Heart left ventricle (tissue), 16 donors: ENCODE measurements at regions not wholly inside any gene's neighbourhood (a gene's known extent, or its start where the extent isn't known, plus 50 kb on each side); places are given as distances from the start of the nearest gene placed in this dataset.

Source experiments
- ATAC-seq, 4 donors: fragments of 200-7000 bp; cut with Tn5 transposase; one replicate each; pipeline ENCODE4 v1.9.1; 2020 to 2022; ENCODE audit warnings: moderate library complexity in 4 of 4, mild to moderate bottlenecking in 3 of 4, moderate number of reproducible peaks in 1 of 4
- DNase-seq, 5 donors: peaks; one replicate each; pipeline ENCODE4 v3.0.0-alpha.2; 2020
- H3K27ac ChIP-seq, 12 donors: fragments of 200-600 bp; sonication (generic) in 4 of 12; one replicate each; pipeline versions ENCODE4 v1.5.0 to v1.8.0; 2016 to 2022; ENCODE audit warnings: mild to moderate bottlenecking in 2 of 12
- H3K27me3 ChIP-seq, 9 donors: fragments of 200-600 bp; sonication (generic) in 2 of 9; one replicate each; pipeline versions ENCODE4 v1.5.1 to v1.8.0; 2016 to 2022; ENCODE audit warnings: mild to moderate bottlenecking in 3 of 9
- H3K36me3 ChIP-seq, 9 donors: fragments of 200-600 bp; sonication (generic) in 2 of 9; one replicate each; pipeline versions ENCODE4 v1.5.0 to v1.8.0; 2018 to 2022; ENCODE audit warnings: mild to moderate bottlenecking in 2 of 9
- H3K4me1 ChIP-seq, 12 donors: fragments of 200-600 bp; sonication (generic) in 4 of 12; one replicate each; pipeline versions ENCODE4 v1.5.0 to v1.8.0; 2016 to 2022; ENCODE audit warnings: mild to moderate bottlenecking in 3 of 12
- H3K4me3 ChIP-seq, 12 donors: fragments of 200-600 bp; sonication (generic) in 4 of 12; one replicate each; pipeline versions ENCODE4 v1.5.0 to v1.8.0; 2017 to 2022; ENCODE audit warnings: mild to moderate bottlenecking in 9 of 12, moderate library complexity in 4 of 12
- H3K9me3 ChIP-seq, 12 donors: fragments of 200-600 bp; sonication (generic) in 4 of 12; one replicate each; pipeline versions ENCODE4 v1.5.0 to v1.8.0; 2016 to 2022; ENCODE audit warnings: mild to moderate bottlenecking in 1 of 12
- CTCF ChIP-seq, 12 donors: fragments of 200-600 bp; sonication (generic) in 4 of 12; IDR thresholded peaks; one replicate each; pipeline versions ENCODE4 v1.5.0 to v1.8.0; 2018 to 2022; ENCODE audit warnings: antibody characterized with exemption in 12 of 12, mild to moderate bottlenecking in 5 of 12
- POLR2A ChIP-seq, 2 donors: fragments of 450-650 bp; IDR thresholded peaks; one replicate each; pipeline ENCODE4 v1.6.1; 2017; ENCODE audit warnings: antibody characterized with exemption in 2 of 2, mild to moderate bottlenecking in 2 of 2, moderate library complexity in 2 of 2
- WGBS, 4 donors: extraction: QIAGEN DNeasy Blood & Tissue Kit in 2 of 4; methylation state at CpG; one replicate each; pipeline versions ENCODE4 v1.1.5 to v1.1.7; 2013 to 2018; 5-methylcytosine and 5-hydroxymethylcytosine counted together
- intact Hi-C, 10 donors: fragments of 100-400 bp; cut with DNase I; formaldehyde crosslinking; loops; one replicate each; pipeline versions ENCODE4 v1.11.1 to v1.14.2; 2022
- donor health status: ischemic (EF 13 %, LVEDD 7.1; RV severe dilation, severe dysfunction).
- donor health status: healthy with polysubstance abuse.
- donor health status: DM: no; HTN: yes; CAD: no.
- donor health status: DM: no; HTN: no; CAD: no.
- donor health status: ischemic (EF 25% LVEDD 6.9; RV normal size, moderate dysfunction).
- donor health status: ischemic (EF 25% LVEDD 5.7; RV mildly dilated, moderate dysfunction).
- donor health status: healthy.
- donor health status: DM: yes; HTN: yes; CAD: no.
- donor health status: ischemic (EF 35%, LVEDD 5.7; RV mildly dilated, moderate dysfunction).
- donor health status: nonischemic (EF 11% LVEDD 7.7; RV severe dilation, severe dysfunction).
- donor health status: DM: yes; HTN: yes; CAD: no.
- donor health status: PGD.
- donor health status: ischemic (EF 29% LVEDD 5.4; RV normal size, mild dysfunction).
- donor health status: nonischemic (EF 23%, LVEDD 6.1; RV moderate dilation, normal function).

- ATAC-seq (no peak), DNase-seq (no peak)
- 39 to 53% (median 44%) methylated on average over 5 of the region's 5 CpGs for WGBS, 4 donors
- intact Hi-C loops: no loop called here
- no peak for TF ChIP-seq CTCF (IDR thresholded peaks at IDR 0.05)
- no peak for TF ChIP-seq POLR2A (IDR thresholded peaks at IDR 0.05)
- no peaks in the 10 kb centered on the region for H3K9me3 ChIP-seq
- H3K4me1 ChIP-seq: no peaks in the 10 kb centered on the region
- no peaks in the 10 kb centered on the region for H3K27me3 ChIP-seq
- H3K4me3 ChIP-seq: no peak overlapping the region
- H3K36me3 ChIP-seq: no peaks in the 10 kb centered on the region
- H3K27ac ChIP-seq: no peak overlapping the region
These were observed 394.5 kb upstream of the SOX9 start for GRCh38 chr17:71726341-71726740.

DNA sequence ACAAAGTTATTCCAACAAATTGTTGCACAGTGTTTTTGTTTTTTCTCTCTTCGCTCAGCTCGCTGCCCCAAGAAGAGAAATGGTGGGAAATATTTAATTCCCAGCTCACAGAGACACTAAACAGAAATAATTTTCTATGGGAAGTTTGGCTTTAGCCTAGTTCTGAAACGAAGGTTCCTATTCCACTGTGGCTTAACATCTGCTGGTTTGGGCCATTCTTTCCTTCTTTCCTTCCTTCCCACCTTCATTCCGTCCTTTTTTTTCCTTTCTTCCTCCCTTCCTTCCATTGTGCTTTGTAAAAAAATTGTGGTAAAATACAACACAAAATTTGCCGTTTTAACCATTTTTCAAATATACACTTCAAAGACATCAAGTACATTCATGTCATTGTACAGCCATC is 393.5 kb upstream of the SOX9 start:
- no peaks in the 10 kb centered on the region for H3K36me3 ChIP-seq
- H3K27me3 ChIP-seq: no peaks in the 10 kb centered on the region
- no peaks in the 10 kb centered on the region for H3K9me3 ChIP-seq
- intact Hi-C loops: no loop called here
- H3K27ac ChIP-seq: no peak overlapping the region
- DNase-seq (no peak), ATAC-seq (no peak)
- H3K4me1 ChIP-seq: no peaks in the 10 kb centered on the region
- TF ChIP-seq POLR2A (IDR thresholded peaks at IDR 0.05) (no peak), CTCF (IDR thresholded peaks at IDR 0.05) (no peak)
- WGBS, 4 donors: 70 to 86% (median 80%) methylated on average over 5 of the region's 5 CpGs
- no peak overlapping the region for H3K4me3 ChIP-seq

GRCh38 chr17:71727723-71728122 is 393.1 kb upstream of the SOX9 start:
- DNase-seq: no peak
- Histone ChIP-seq H3K27ac (no peak overlapping the region), H3K9me3 (no peaks in the 10 kb centered on the region), H3K36me3 (no peaks in the 10 kb centered on the region), H3K4me1 (no peaks in the 10 kb centered on the region), H3K4me3 (no peak overlapping the region), H3K27me3 (no peaks in the 10 kb centered on the region)
- ATAC-seq: no peak
- 92 to 99% (median 95%) methylated on average over 3 of the region's 3 CpGs for WGBS, 4 donors
- intact Hi-C loops: no loop called here
- no peak for TF ChIP-seq CTCF (IDR thresholded peaks at IDR 0.05)

- intact Hi-C loops: loop anchor here in 1 of 10 donors (10.0 kb wide), 1 partner anchor 56 kb away; no protein-coding TSS in a partner anchor
- Histone ChIP-seq H3K9me3 (no peaks in the 10 kb centered on the region), H3K4me1 (no peaks in the 10 kb centered on the region), H3K36me3 (no peaks in the 10 kb centered on the region), H3K27ac (no peak overlapping the region), H3K27me3 (no peaks in the 10 kb centered on the region), H3K4me3 (no peak overlapping the region)
- DNase-seq (no peak), ATAC-seq (no peak)
- no peak for TF ChIP-seq CTCF (IDR thresholded peaks at IDR 0.05)
- no peak for TF ChIP-seq POLR2A (IDR thresholded peaks at IDR 0.05)
- 58 to 67% (median 64%) methylated on average over 1 of the region's 1 CpG for WGBS, 4 donors
These were observed 389.9 kb upstream of the SOX9 start for GRCh38 chr17:71730871-71731270.
